ENCODE measurements at regions not wholly inside any gene's neighbourhood (a gene's known extent, or its start where the extent isn't known, plus 50 kb on each side); places are given as distances from the start of the nearest gene placed in this dataset.

GRCh38 chr2:83873110-83873509 is 586.0 kb downstream of the SUCLG1 start:
- H3K4me3 ChIP-seq (ENCODE audit: low read depth, low read length) = no peak overlapping the region
- no peak for DNase-seq (ENCODE audit: low read depth)
- TF ChIP-seq CTCF (IDR thresholded peaks at IDR 0.05; ENCODE audit: low read depth, low read length, missing control alignments) = no peak

GRCh38 chr2:83866211-83866610 is 592.9 kb downstream of the SUCLG1 start:
- no peak overlapping the region for H3K4me3 ChIP-seq (ENCODE audit: low read depth, low read length)
- TF ChIP-seq CTCF (IDR thresholded peaks at IDR 0.05; ENCODE audit: low read depth, low read length, missing control alignments) = no peak
- DNase-seq (ENCODE audit: low read depth) = no peak

GRCh38 chr2:83862600-83862999 is 596.5 kb downstream of the SUCLG1 start:
- DNase-seq (ENCODE audit: low read depth) = no peak
- TF ChIP-seq CTCF (IDR thresholded peaks at IDR 0.05; ENCODE audit: low read depth, low read length, missing control alignments) = no peak
- no peak overlapping the region for H3K4me3 ChIP-seq (ENCODE audit: low read depth, low read length)

GRCh38 chr2:83860320-83860719 is 598.8 kb downstream of the SUCLG1 start:
- no peak overlapping the region for H3K4me3 ChIP-seq (ENCODE audit: low read depth, low read length)
- no peak for DNase-seq (ENCODE audit: low read depth)
- no peak for TF ChIP-seq CTCF (IDR thresholded peaks at IDR 0.05; ENCODE audit: low read depth, low read length, missing control alignments)

GRCh38 chr2:83859553-83859952 is 599.5 kb downstream of the SUCLG1 start:
- no peak for TF ChIP-seq CTCF (IDR thresholded peaks at IDR 0.05; ENCODE audit: low read depth, low read length, missing control alignments)
- H3K4me3 ChIP-seq (ENCODE audit: low read depth, low read length) = no peak overlapping the region
- DNase-seq (ENCODE audit: low read depth) = no peak

GRCh38 chr2:83851066-83851465 is 608.0 kb downstream of the SUCLG1 start:
- no peak for TF ChIP-seq CTCF (IDR thresholded peaks at IDR 0.05; ENCODE audit: low read depth, low read length, missing control alignments)
- no peak overlapping the region for H3K4me3 ChIP-seq (ENCODE audit: low read depth, low read length)
- DNase-seq (ENCODE audit: low read depth) = no peak

- TF ChIP-seq CTCF (IDR thresholded peaks at IDR 0.05; ENCODE audit: low read depth, low read length, missing control alignments) = no peak
- H3K4me3 ChIP-seq (ENCODE audit: low read depth, low read length) = no peak overlapping the region
- no peak for DNase-seq (ENCODE audit: low read depth)
These were observed 608.9 kb downstream of the SUCLG1 start for GRCh38 chr2:83850071-83850725.
